Chondrocyte (in vitro differentiated cells): ENCODE measurements at regions not wholly inside any gene's neighbourhood (a gene's known extent, or its start where the extent isn't known, plus 50 kb on each side); places are given as distances from the start of the nearest gene placed in this dataset.

ENCODE experiments used
- DNase-seq: peaks from one replicate; pipeline ENCODE4 v3.0.0; 2021; ENCODE audit warnings: mixed read lengths, low spot score
- H3K27ac Mint-ChIP-seq: one replicate; pipeline ENCODE4 v1.8.0; 2021; ENCODE audit warnings: mild to moderate bottlenecking, moderate library complexity, mixed read lengths; ENCODE audit not compliant: unreplicated experiment
- H3K27me3 Mint-ChIP-seq: 2 replicates; pipeline ENCODE4 v1.8.0; 2021; ENCODE audit warnings: low read depth, mixed read lengths
- H3K36me3 Mint-ChIP-seq: 2 replicates; pipeline ENCODE4 v1.8.0; 2021; ENCODE audit warnings: low read depth, mixed read lengths
- H3K4me1 Mint-ChIP-seq: 2 replicates; pipeline ENCODE4 v1.8.0; 2021; ENCODE audit warnings: low read depth, mild to moderate bottlenecking, mixed read lengths
- H3K4me3 Mint-ChIP-seq: one replicate; pipeline ENCODE4 v1.8.0; 2021; ENCODE audit warnings: mild to moderate bottlenecking, moderate library complexity, mixed read lengths; ENCODE audit not compliant: unreplicated experiment
- H3K9me3 Mint-ChIP-seq: 2 replicates; pipeline ENCODE4 v1.8.0; 2021; ENCODE audit warnings: low read depth, mixed read lengths
- CTCF ChIP-seq: fragments of 200-600 bp; sonication (generic); IDR thresholded peaks from 2 replicates; pipeline ENCODE4 v1.5.0; 2021; ENCODE audit warnings: antibody characterized with exemption, mild to moderate bottlenecking, moderate library complexity

DNA sequence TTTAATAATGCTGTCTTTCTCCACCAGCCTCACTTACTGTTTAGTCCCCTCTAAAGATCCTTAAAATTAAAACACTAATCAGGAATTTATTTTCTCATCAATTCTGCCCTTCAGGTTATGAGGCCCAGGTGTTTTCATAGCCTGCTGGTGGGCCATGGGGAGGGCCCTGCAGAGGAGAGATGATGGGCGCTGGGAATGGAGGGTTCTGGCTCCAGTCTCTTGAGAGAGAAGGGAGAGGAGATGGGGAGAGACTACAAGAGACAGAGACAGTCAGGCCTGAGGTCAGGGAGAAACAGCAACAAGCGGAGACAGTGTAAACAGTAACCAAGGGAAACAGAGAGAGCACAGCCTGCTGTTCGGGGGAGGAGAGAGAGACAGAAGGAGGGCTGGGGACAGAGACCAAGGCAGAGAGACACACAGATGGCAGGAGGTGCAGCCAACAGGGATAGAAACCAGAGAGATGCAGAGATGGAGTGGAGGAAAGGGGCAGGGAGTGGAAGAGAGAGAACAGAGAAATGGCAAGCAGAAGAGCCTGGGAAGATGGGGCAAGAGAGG, 187.3 kb upstream of the SYT13 start:
- TF ChIP-seq CTCF: no peak
- H3K36me3 Mint-ChIP-seq: no peaks in the 10 kb centered on the region
- DNase-seq: peak; percentile 34
- no peak overlapping the region for H3K27ac Mint-ChIP-seq
- H3K4me1 Mint-ChIP-seq: peaks cover 11% of the 10 kb centered on the region
- H3K27me3 Mint-ChIP-seq: peaks cover 35% of the 10 kb centered on the region
- no peaks in the 10 kb centered on the region for H3K9me3 Mint-ChIP-seq
- H3K4me3 Mint-ChIP-seq: no peak overlapping the region

- Mint-ChIP-seq H3K36me3 (no peaks in the 10 kb centered on the region), H3K4me3 (no peak overlapping the region), H3K27ac (no peak overlapping the region), H3K27me3 (peaks cover 29% of the 10 kb centered on the region), H3K9me3 (no peaks in the 10 kb centered on the region), H3K4me1 (peaks cover 16% of the 10 kb centered on the region)
- peak; percentile 65 for DNase-seq
- no peak for TF ChIP-seq CTCF
These were observed 186.7 kb upstream of the SYT13 start for GRCh38 chr11:45472716-45473317.

DNA sequence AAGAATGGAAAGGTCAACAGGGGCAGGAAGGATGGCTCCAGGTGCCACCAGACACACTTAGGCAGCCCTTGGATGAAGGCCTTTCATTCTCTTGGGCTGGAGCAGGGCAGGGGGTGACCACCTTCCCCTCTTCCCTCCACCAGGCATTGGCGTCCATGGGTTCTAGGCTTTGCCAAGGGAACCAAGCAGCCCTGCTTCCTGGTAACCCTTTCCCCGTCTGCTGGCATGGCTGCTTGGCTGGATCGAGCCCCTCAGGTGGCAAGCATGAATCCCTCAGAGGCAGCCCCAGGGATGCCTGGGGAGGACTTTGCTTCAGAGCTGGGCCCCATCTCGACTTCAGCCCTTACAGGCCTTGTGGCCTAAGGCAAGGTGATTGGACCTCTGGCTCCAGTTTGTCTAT, 185.1 kb upstream of the SYT13 start:
- no peaks in the 10 kb centered on the region for H3K9me3 Mint-ChIP-seq
- H3K27me3 Mint-ChIP-seq: peaks cover 20% of the 10 kb centered on the region
- H3K27ac Mint-ChIP-seq: no peak overlapping the region
- H3K4me3 Mint-ChIP-seq: no peak overlapping the region
- no peaks in the 10 kb centered on the region for H3K36me3 Mint-ChIP-seq
- peaks cover 16% of the 10 kb centered on the region for H3K4me1 Mint-ChIP-seq
- no peak for TF ChIP-seq CTCF
- DNase-seq: peak; percentile 59

DNA sequence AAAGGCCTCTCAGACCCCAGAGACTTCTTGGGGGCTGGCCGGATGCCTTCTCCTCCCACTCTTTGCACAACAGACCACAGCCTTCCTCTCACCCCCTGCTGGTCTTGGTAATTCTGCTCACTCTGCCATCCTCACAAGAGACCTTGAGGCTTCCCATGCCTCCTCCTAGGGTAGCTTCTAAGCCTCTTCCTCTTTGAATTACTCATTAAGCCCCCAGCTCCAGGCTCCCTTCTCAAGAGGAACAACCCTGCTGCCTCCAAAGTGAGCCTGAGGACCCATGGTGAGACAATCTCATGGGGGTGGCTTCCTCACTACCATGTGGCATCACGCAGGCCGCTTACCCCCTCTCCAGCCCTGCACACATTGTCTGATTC, 184.6 kb upstream of the SYT13 start:
- Mint-ChIP-seq H3K4me3 (no peak overlapping the region), H3K27me3 (peaks cover 20% of the 10 kb centered on the region), H3K27ac (no peak overlapping the region), H3K4me1 (peaks cover 16% of the 10 kb centered on the region), H3K36me3 (no peaks in the 10 kb centered on the region), H3K9me3 (no peaks in the 10 kb centered on the region)
- peak; percentile 27 for DNase-seq
- no peak for TF ChIP-seq CTCF

GRCh38 chr11:45470151-45470793, 184.1 kb upstream of the SYT13 start:
- no peaks in the 10 kb centered on the region for H3K36me3 Mint-ChIP-seq
- H3K4me1 Mint-ChIP-seq: peaks cover 16% of the 10 kb centered on the region
- no peak for DNase-seq
- H3K4me3 Mint-ChIP-seq: no peak overlapping the region
- H3K27me3 Mint-ChIP-seq: peaks cover 17% of the 10 kb centered on the region
- TF ChIP-seq CTCF: no peak
- H3K27ac Mint-ChIP-seq: no peak overlapping the region
- H3K9me3 Mint-ChIP-seq: no peaks in the 10 kb centered on the region
